H9 (cell line): ENCODE measurements at regions not wholly inside any gene's neighbourhood (a gene's known extent, or its start where the extent isn't known, plus 50 kb on each side); places are given as distances from the start of the nearest gene placed in this dataset.

Experiments
- DNase-seq: peaks from one replicate; pipeline ENCODE4 v3.0.0-alpha.2; 2017
- H2AFZ ChIP-seq: one replicate; pipeline ENCODE4 v1.6.1; 2013; ENCODE audit warnings: mild to moderate bottlenecking, low read length, control low read depth, moderate library complexity
- H2AK5ac ChIP-seq: 2 replicates; pipeline ENCODE4 v1.6.1; 2013; ENCODE audit warnings: low read length, control low read depth, mixed read lengths; ENCODE audit not compliant: insufficient read length
- H2BK120ac ChIP-seq: one replicate; pipeline ENCODE4 v1.6.1; 2013; ENCODE audit warnings: low read depth, mild to moderate bottlenecking, low read length, control low read depth, inconsistent platforms; ENCODE audit not compliant: poor library complexity, severe bottlenecking
- H2BK12ac ChIP-seq: 2 replicates; pipeline ENCODE4 v1.6.1; 2013; ENCODE audit warnings: low read length, control low read depth, mixed read lengths, low read depth; ENCODE audit not compliant: insufficient read length
- H2BK15ac ChIP-seq: 2 replicates; pipeline ENCODE4 v1.6.1; 2013; ENCODE audit warnings: low read depth, low read length, control low read depth
- H2BK20ac ChIP-seq: one replicate; pipeline ENCODE4 v1.6.1; 2013; ENCODE audit warnings: low read depth, mild to moderate bottlenecking, low read length, control low read depth, inconsistent platforms; ENCODE audit not compliant: poor library complexity, severe bottlenecking
- H2BK5ac ChIP-seq: 2 replicates; pipeline ENCODE4 v1.6.1; 2013; ENCODE audit warnings: low read length, control low read depth, mixed read lengths; ENCODE audit not compliant: insufficient read length
- H3K14ac ChIP-seq: 2 replicates; pipeline ENCODE4 v1.6.1; 2013; ENCODE audit warnings: low read length, control low read depth; ENCODE audit not compliant: insufficient read depth
- H3K18ac ChIP-seq: 2 replicates; pipeline ENCODE4 v1.6.1; 2013; ENCODE audit warnings: low read depth, mild to moderate bottlenecking, mixed read lengths, low read length, control low read depth; ENCODE audit not compliant: insufficient read length
- H3K23ac ChIP-seq: 2 replicates; pipeline ENCODE4 v1.6.1; 2013; ENCODE audit warnings: low read length, control low read depth, mixed read lengths, low read depth; ENCODE audit not compliant: insufficient read length
- H3K23me2 ChIP-seq: 2 replicates; pipeline ENCODE4 v1.6.1; 2013; ENCODE audit warnings: low read depth, mild to moderate bottlenecking, mixed read lengths, low read length, control low read depth; ENCODE audit not compliant: insufficient read length, poor library complexity, severe bottlenecking
- H3K27ac ChIP-seq: 2 replicates; pipeline ENCODE4 v1.5.1; 2013; ENCODE audit warnings: low read length, control low read depth, mixed read lengths, low read depth; ENCODE audit not compliant: insufficient read length
- H3K27me3 ChIP-seq: 2 replicates; pipeline ENCODE4 v1.6.1; 2013; ENCODE audit warnings: low read length, control low read depth, inconsistent platforms; ENCODE audit not compliant: insufficient read depth
- H3K4ac ChIP-seq: 2 replicates; pipeline ENCODE4 v1.6.1; 2013; ENCODE audit warnings: low read depth, mild to moderate bottlenecking, control low read depth, inconsistent platforms, low read length, moderate library complexity
- H3K4me1 ChIP-seq: 2 replicates; pipeline ENCODE4 v1.6.1; 2013; ENCODE audit warnings: low read length, control low read depth, inconsistent platforms; ENCODE audit not compliant: insufficient read depth
- H3K4me2 ChIP-seq: 2 replicates; pipeline ENCODE4 v1.6.1; 2013; ENCODE audit warnings: low read length, control low read depth, mixed read lengths; ENCODE audit not compliant: insufficient read length, insufficient read depth
- H3K56ac ChIP-seq: 2 replicates; pipeline ENCODE4 v1.6.1; 2013; ENCODE audit warnings: low read depth, mild to moderate bottlenecking, mixed read lengths, low read length, control low read depth; ENCODE audit not compliant: insufficient read length
- H3K79me1 ChIP-seq: 2 replicates; pipeline ENCODE4 v1.6.1; 2013; ENCODE audit warnings: low read depth, mild to moderate bottlenecking, moderate library complexity, low read length, control low read depth, inconsistent platforms; ENCODE audit not compliant: insufficient read depth, poor library complexity, severe bottlenecking
- H3K79me2 ChIP-seq: 2 replicates; pipeline ENCODE4 v1.6.1; 2013; ENCODE audit warnings: low read length, control low read depth, inconsistent platforms; ENCODE audit not compliant: insufficient read depth
- H3K9ac ChIP-seq: 2 replicates; pipeline ENCODE4 v1.6.1; 2013; ENCODE audit warnings: low read length, control low read depth, mixed read lengths; ENCODE audit not compliant: insufficient read length; ENCODE audit errors: extremely low read depth
- H3K9me3 ChIP-seq: one replicate; pipeline ENCODE4 v1.6.1; 2013; ENCODE audit warnings: low read depth, low read length, inconsistent platforms; ENCODE audit not compliant: control insufficient read depth
- H3T11ph ChIP-seq: one replicate; pipeline ENCODE4 v1.6.1; 2013; ENCODE audit warnings: mild to moderate bottlenecking, low read length, control low read depth, inconsistent platforms
- H4K20me1 ChIP-seq: one replicate; pipeline ENCODE4 v1.6.1; 2013; ENCODE audit not compliant: control insufficient read depth, insufficient read length, insufficient read depth
- H4K5ac ChIP-seq: 2 replicates; pipeline ENCODE4 v1.6.1; 2013; ENCODE audit warnings: low read depth, mild to moderate bottlenecking, mixed read lengths, low read length, control low read depth; ENCODE audit not compliant: insufficient read length
- H4K8ac ChIP-seq: replicated peaks from 2 replicates; pipeline ENCODE4 v1.6.1; 2013; ENCODE audit warnings: low read length, control low read depth, mixed read lengths, low read depth; ENCODE audit not compliant: insufficient read length
- H4K91ac ChIP-seq: 2 replicates; pipeline ENCODE4 v1.6.1; 2013; ENCODE audit warnings: low read depth, mild to moderate bottlenecking, moderate library complexity, mixed read lengths, low read length, control low read depth; ENCODE audit not compliant: insufficient read length
- H3K27ac Mint-ChIP-seq, 3 experiments: 2 replicates in 2 of 3; 3 replicates in 1 of 3; pipeline ENCODE4 v1.8.0; 2020 to 2021; ENCODE audit warnings: mixed read lengths in 3 of 3, mild to moderate bottlenecking in 1 of 3, moderate library complexity in 1 of 3
- H3K27me3 Mint-ChIP-seq: 2 replicates; pipeline ENCODE4 v1.8.0; 2021; ENCODE audit warnings: low read depth, mild to moderate bottlenecking, moderate library complexity, mixed read lengths
- H3K36me3 Mint-ChIP-seq, 3 experiments: 2 replicates in 2 of 3; 3 replicates in 1 of 3; pipeline ENCODE4 v1.8.0; 2020 to 2021; ENCODE audit warnings: low read depth in 3 of 3, mixed read lengths in 3 of 3; ENCODE audit not compliant: insufficient read depth in 1 of 3
- H3K4me1 Mint-ChIP-seq, 2 experiments: 2 replicates each; pipeline ENCODE4 v1.8.0; 2020; ENCODE audit warnings: mixed read lengths in 2 of 2
- H3K4me3 Mint-ChIP-seq, 2 experiments: 2 replicates in 1 of 2; 3 replicates in 1 of 2; pipeline ENCODE4 v1.8.0; 2020 to 2021; ENCODE audit warnings: mild to moderate bottlenecking in 2 of 2, mixed read lengths in 2 of 2, moderate library complexity in 1 of 2
- H3K9me3 Mint-ChIP-seq, 2 experiments: 2 replicates in 1 of 2; 3 replicates in 1 of 2; pipeline ENCODE4 v1.8.0; 2020; ENCODE audit warnings: mild to moderate bottlenecking in 2 of 2, mixed read lengths in 2 of 2, moderate library complexity in 1 of 2
- WGBS: extraction: QIAGEN DNeasy Blood & Tissue Kit; methylation state at CpG from one replicate; pipeline ENCODE4 v1.1.7; 2013; ENCODE audit warnings: missing lambda C conversion rate, low lambda C conversion rate, mixed read lengths; ENCODE audit not compliant: insufficient read length; ENCODE audit errors: extremely low coverage; 5-methylcytosine and 5-hydroxymethylcytosine counted together
- TF ChIP-seq, protein P1 (sequence below): fragments of 200-600 bp; sonication (generic); conservative IDR thresholded peaks from 3 replicates; pipeline ENCODE4 v1.8.0; 2021; ENCODE audit warnings: antibody characterized with exemption, mild to moderate bottlenecking

DNA sequence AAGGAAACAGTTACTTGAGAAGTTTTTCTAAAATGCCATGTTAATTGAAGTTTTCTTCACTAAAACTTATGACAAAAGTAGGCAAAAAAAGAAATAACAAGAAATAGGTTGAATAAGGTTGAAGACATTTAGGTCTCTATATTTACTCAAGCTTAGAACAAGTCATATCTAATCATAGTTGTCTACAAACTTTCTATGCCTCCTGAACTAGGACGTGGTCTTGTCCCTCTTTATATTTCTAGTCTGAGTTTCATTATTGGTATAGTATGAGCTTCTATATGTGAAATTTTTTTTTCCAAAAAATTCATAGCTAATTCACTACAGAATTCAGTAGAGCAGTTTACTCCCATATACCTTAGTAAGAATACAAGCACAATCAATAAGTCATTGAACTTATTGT lies 836.4 kb downstream of the SLITRK6 start:
- DNase-seq, result no peak
- Histone ChIP-seq H3K4me1 (no peaks in the 10 kb centered on the region), H3K4ac (no peak overlapping the region), H3T11ph (no peak overlapping the region), H4K5ac (no peak overlapping the region), H2BK15ac (no peak overlapping the region), H3K23me2 (no peaks in the 10 kb centered on the region), H4K20me1 (no peaks in the 10 kb centered on the region), H3K79me1 (no peaks in the 10 kb centered on the region), H3K23ac (no peak overlapping the region), H2BK120ac (no peak overlapping the region), H4K91ac (no peak overlapping the region), H3K79me2 (no peaks in the 10 kb centered on the region), H3K27ac (no peak overlapping the region), H2BK12ac (no peak overlapping the region), H3K9me3 (no peaks in the 10 kb centered on the region), H2BK20ac (no peak overlapping the region), H3K4me2 (no peak overlapping the region), H2BK5ac (no peak overlapping the region), H3K9ac (no peak overlapping the region), H4K8ac (no peak overlapping the region), H3K18ac (no peak overlapping the region), H3K27me3 (no peaks in the 10 kb centered on the region), H2AK5ac (no peak overlapping the region), H3K14ac (no peak overlapping the region), H3K56ac (no peak overlapping the region), H2AFZ (no peak overlapping the region)
- Mint-ChIP-seq H3K9me3 (peaks cover 0 to 2% of the 10 kb centered on the region in 2 experiments; a peak in 2 of 5 replicates), H3K4me1 (no peaks in the 10 kb centered on the region), H3K27me3 (no peaks in the 10 kb centered on the region), H3K27ac (no peak overlapping the region), H3K4me3 (no peak overlapping the region), H3K36me3 (no peaks in the 10 kb centered on the region; a peak in 1 of 7 replicates)
- TF ChIP-seq, protein P1, sequence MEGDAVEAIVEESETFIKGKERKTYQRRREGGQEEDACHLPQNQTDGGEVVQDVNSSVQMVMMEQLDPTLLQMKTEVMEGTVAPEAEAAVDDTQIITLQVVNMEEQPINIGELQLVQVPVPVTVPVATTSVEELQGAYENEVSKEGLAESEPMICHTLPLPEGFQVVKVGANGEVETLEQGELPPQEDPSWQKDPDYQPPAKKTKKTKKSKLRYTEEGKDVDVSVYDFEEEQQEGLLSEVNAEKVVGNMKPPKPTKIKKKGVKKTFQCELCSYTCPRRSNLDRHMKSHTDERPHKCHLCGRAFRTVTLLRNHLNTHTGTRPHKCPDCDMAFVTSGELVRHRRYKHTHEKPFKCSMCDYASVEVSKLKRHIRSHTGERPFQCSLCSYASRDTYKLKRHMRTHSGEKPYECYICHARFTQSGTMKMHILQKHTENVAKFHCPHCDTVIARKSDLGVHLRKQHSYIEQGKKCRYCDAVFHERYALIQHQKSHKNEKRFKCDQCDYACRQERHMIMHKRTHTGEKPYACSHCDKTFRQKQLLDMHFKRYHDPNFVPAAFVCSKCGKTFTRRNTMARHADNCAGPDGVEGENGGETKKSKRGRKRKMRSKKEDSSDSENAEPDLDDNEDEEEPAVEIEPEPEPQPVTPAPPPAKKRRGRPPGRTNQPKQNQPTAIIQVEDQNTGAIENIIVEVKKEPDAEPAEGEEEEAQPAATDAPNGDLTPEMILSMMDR, result no peak
- WGBS, result no CpG with 5 or more reads among the region's 1 CpG
